ENCODE measurements at regions not wholly inside any gene's neighbourhood (a gene's known extent, or its start where the extent isn't known, plus 50 kb on each side); places are given as distances from the start of the nearest gene placed in this dataset.

GRCh38 chr22:48559647-48560388 is 1267.9 kb downstream of the BRD1 start:
- ChIA-PET POLR2A (ENCODE audit: unreplicated experiment) (no interaction called here), CTCF (no interaction called here)
- no peak overlapping the region for H2AFZ ChIP-seq (replicated peaks; ENCODE audit: low read length, poor library complexity)
- no peaks in the 10 kb centered on the region for H3K36me3 ChIP-seq (ENCODE audit: control insufficient read depth, insufficient read depth, low read length)
- TF ChIP-seq SMC3 (IDR thresholded peaks at IDR 0.05; ENCODE audit: low read depth, low read length) (no peak), MXI1 (IDR thresholded peaks at IDR 0.05; ENCODE audit: borderline replicate concordance, low read depth, low read length) (no peak), POLR2A (IDR thresholded peaks at IDR 0.05; ENCODE audit: low read depth, low read length) (no peak), BHLHE40 (IDR thresholded peaks at IDR 0.05; ENCODE audit: low read depth, low read length) (no peak), CTCF (conservative IDR thresholded peaks at IDR 0.05; ENCODE audit: low read depth, low read length) (no peak), MAZ (IDR thresholded peaks at IDR 0.05; ENCODE audit: borderline replicate concordance, low read depth, low read length) (no peak), FOS (IDR thresholded peaks at IDR 0.05; ENCODE audit: low read depth, low read length) (no peak), MAFK (IDR thresholded peaks at IDR 0.05; ENCODE audit: low read depth, low read length) (no peak), CHD1 (IDR thresholded peaks at IDR 0.05; ENCODE audit: low read depth, low read length) (no peak), RCOR1 (IDR thresholded peaks at IDR 0.05; ENCODE audit: insufficient replicate concordance, low read length) (no peak), ELK1 (IDR thresholded peaks at IDR 0.05; ENCODE audit: borderline replicate concordance, low read depth, low read length) (no peak), RAD21 (IDR thresholded peaks at IDR 0.05; ENCODE audit: low read length) (no peak), USF2 (IDR thresholded peaks at IDR 0.05; ENCODE audit: low read depth, low read length) (no peak), RFX5 (IDR thresholded peaks at IDR 0.05; ENCODE audit: low read depth, low read length) (no peak), CEBPB (IDR thresholded peaks at IDR 0.05; ENCODE audit: low read depth, low read length) (no peak), NFE2L2 (IDR thresholded peaks at IDR 0.05; ENCODE audit: low read depth, low read length) (no peak)
- H3K23ac ChIP-seq (ENCODE audit: low read depth, low read length): no peak overlapping the region
- no peak overlapping the region for H4K5ac ChIP-seq (ENCODE audit: low read depth, low read length)
- H3K9me3 ChIP-seq (ENCODE audit: control insufficient read depth, insufficient read depth, low read length): peaks cover 67% of the 10 kb centered on the region
- dilution Hi-C loops (cut with HindIII; ENCODE audit: low sequenced_read_pairs, unreplicated experiment): no loop called here
- H3K18ac ChIP-seq (ENCODE audit: low read depth, low read length): no peak overlapping the region
- H4K20me1 ChIP-seq (ENCODE audit: insufficient read depth, low read length): no peaks in the 10 kb centered on the region
- H2BK5ac ChIP-seq (ENCODE audit: low read depth, low read length, poor library complexity, severe bottlenecking): no peak overlapping the region
- no peak overlapping the region for H2BK120ac ChIP-seq (ENCODE audit: low read depth, low read length)
- no peak for ATAC-seq (ENCODE audit: low read depth)
- H2BK15ac ChIP-seq (ENCODE audit: low read depth, low read length): no peak overlapping the region
- WGBS, 2 experiments (ENCODE audit: extremely low coverage in 2 of 2, insufficient read length in 1 of 2): 89% methylated on average over 3 of the region's 38 CpGs; no CpG with 5 or more reads in 1 of the 2 experiments
- H3K79me1 ChIP-seq (ENCODE audit: low read depth in 1 of 2, low read length in 2 of 2): no peaks in the 10 kb centered on the region
- no peaks in the 10 kb centered on the region for H3K4me1 ChIP-seq (ENCODE audit: control insufficient read depth, insufficient read depth, low read length)
- no peak overlapping the region for H2AK9ac ChIP-seq (replicated peaks; ENCODE audit: low read depth, low read length, poor library complexity)
- no peak overlapping the region for H3K4ac ChIP-seq (ENCODE audit: low read depth, low read length)
- in situ Hi-C loops (cut with MboI; ENCODE audit: low sequenced_read_pairs): no loop called here
- H4K8ac ChIP-seq (ENCODE audit: low read depth in 2 of 2, low read length in 2 of 2): no peak overlapping the region
- H3K14ac ChIP-seq (replicated peaks; ENCODE audit: low read depth, low read length): no peak overlapping the region
- DNase-seq: no peak
- no peaks in the 10 kb centered on the region for H3K9me1 ChIP-seq (ENCODE audit: insufficient read depth, low read length)
- no peak overlapping the region for H3K9ac ChIP-seq (ENCODE audit: low read depth, low read length)
- H3K4me3 ChIP-seq (ENCODE audit: insufficient read depth, low read depth, low read length): no peak overlapping the region
- H3K4me2 ChIP-seq (ENCODE audit: low read depth, low read length): no peak overlapping the region
- H2AK5ac ChIP-seq (ENCODE audit: low read depth, low read length): no peak overlapping the region
- no peak overlapping the region for H2BK20ac ChIP-seq (ENCODE audit: low read depth, low read length)
- no peak overlapping the region for H3K27ac ChIP-seq (ENCODE audit: insufficient read depth, low read length)
- H4K91ac ChIP-seq (ENCODE audit: insufficient read depth, low read depth, low read length): no peak overlapping the region
- BruUV-seq (replicated peaks): no TSS peak
- no peaks in the 10 kb centered on the region for H3K27me3 ChIP-seq (ENCODE audit: control insufficient read depth, insufficient read depth, low read length)
- no peak overlapping the region for H3K56ac ChIP-seq (ENCODE audit: extremely low read depth, insufficient read depth, low read length)
- intact Hi-C loops (cut with micrococcal nuclease): no loop called here

Measured in IMR-90 (cell line).